ENCODE measurements at regions not wholly inside any gene's neighbourhood (a gene's known extent, or its start where the extent isn't known, plus 50 kb on each side); places are given as distances from the start of the nearest gene placed in this dataset.
A peak's percentile ranks its signal among the peaks of the same experiment; 100 is the strongest.

DNA sequence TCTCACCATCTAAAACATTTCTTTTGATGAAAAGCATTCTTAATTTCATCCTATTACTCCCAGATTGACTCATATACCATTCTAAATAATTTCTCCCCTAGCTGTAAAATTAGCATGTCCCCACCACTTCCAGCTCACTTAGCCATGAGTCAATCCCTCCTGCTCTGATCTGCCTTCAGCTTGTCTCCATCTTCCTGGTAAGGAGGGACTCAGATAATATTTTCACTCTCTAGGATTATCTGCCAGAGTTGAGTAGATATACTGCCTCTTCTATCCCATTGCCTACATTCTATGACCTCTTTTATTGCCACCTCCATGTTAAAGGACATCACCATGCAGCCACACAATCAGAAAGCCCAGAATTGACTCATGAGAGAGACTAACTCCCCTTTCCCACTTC, 348.8 kb upstream of the POU3F2 start:
- no peak for DNase-seq

DNA sequence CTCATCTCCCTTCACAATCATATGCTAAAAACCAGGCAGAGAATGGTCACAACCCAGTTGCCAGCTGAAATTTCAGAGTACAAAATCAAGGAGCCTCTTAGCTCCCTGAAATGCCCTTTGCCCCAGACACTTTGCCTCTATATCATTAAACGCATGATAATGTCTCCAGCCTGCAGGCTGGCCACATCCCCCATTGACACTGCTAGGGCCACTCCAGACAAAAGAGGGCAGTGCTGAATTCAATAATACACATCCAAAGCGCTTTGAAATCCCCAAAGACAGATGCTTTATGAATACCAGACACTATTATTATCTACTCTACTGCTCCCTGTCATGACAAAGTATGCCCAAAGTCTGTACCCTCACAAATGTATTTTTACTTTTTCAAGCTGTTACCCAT, 348.3 kb upstream of the POU3F2 start:
- DNase-seq: no peak

GRCh38 chr6:98487612-98488011, 346.8 kb upstream of the POU3F2 start:
- DNase-seq: no peak

- DNase-seq: no peak
These were observed 336.1 kb upstream of the POU3F2 start for GRCh38 chr6:98498144-98498775.

GRCh38 chr6:98498866-98499265, 335.5 kb upstream of the POU3F2 start:
- DNase-seq: no peak

DNA sequence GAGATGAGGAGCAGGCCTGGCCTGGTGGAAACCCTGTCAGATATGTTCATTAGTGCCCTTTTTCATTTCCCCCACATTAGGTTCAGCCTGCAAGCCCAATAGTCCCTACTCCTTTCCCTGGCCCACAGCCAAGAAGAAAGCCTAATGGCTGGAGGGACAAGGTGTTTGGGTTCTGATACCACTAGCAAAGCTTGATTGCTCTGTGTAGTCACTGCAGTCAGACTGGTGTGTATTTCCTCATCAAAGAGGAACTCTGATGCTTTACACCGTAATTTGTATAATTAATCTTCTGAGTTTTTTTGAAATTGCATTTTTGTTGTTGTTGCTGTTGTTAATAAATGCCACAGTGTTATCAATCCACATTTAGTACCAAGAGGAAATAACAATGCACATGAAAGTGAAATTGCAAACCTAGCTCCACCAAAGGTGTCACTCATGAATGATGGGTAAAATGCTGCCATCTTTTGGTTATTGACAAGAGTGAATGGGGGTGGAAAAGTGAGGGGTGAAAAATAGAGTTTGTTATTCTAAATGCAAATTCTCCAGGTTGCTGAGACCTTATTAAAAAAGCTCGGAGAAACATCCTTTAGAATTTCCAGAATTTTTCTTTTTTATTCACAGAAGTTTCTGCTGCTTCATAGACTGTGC, 320.2 kb upstream of the POU3F2 start:
- DNase-seq: no peak

DNA sequence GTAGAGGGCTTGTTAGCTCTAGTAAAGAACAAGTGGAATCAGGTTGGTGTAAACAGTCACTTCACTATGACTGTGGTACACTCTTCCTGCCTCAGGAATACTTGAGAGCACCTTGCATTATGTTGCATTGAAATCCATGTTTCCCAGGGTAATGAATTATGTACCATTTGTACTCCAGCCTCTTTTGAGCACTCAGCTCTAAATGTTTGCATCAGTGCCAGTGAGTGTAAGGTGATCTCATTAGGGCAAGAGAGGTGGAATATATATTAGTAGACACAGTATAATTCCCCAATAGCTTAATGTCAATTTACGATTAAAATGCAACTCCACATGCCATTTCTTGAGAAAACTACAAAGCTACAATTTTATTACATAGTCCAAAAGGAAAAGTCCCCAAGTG, 319.6 kb upstream of the POU3F2 start:
- peak; percentile 80 for DNase-seq

DNA sequence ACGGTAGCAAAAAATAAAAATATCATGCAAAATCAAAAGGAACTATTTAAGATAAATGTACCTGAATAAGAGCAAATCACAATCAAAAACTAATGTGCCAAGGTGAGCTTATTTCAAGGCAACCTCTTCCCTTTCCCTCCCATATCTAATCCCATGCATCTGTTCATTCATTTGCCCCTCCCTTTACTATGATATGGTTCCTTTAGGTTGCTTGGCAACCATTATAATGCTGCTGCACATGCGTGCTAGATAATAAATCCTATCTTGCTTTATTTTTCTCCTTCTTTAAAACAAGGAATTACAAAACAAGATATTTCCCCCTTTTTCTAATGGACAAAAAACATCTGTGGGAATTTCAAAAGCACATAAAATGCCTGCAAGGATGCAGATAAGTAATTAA, 318.2 kb upstream of the POU3F2 start:
- DNase-seq: no peak

DNA sequence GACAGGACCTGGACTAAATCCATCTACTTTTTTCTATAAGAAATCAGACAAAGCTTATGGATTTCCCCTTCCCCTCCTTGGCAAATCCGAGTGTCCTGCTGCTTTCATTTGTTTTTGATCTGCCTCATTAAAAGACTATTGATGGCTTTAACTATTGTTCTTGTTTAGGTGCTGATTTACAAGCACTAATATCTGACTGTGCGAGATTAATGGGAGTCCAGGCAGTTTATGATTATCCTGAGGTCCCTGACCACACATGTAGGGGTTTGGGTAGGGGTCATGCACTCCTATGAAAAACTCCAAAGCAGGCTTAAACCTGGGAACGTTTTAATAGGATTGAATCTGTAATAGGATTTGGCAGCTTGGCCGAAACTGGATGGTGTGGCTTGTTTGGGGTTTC, 317.5 kb upstream of the POU3F2 start:
- DNase-seq: no peak

GRCh38 chr6:98525860-98526259, 308.5 kb upstream of the POU3F2 start:
- no peak for DNase-seq

- DNase-seq: no peak
These were observed 307.9 kb upstream of the POU3F2 start for GRCh38 chr6:98526465-98526864.

DNA sequence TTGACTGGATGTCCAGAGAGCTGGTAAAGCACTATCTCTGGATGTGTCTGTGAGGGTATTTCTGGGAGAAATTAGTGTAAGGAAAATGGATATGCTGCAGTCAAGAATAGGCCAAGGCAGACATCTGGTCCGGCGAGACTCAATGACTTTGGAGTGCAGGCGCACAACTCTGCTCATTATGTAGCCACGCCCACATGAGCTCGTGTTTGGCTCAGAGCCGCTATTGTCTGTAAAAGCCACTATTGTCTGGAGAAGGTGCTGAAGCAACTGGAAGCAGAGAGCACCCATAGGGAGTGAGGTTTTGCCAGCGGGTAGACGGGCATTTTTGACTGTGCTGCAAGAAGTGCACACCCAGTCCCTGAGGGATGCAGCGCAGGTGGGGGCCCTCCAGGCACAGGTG, 305.0 kb upstream of the POU3F2 start:
- DNase-seq: no peak

- DNase-seq: no peak
These were observed 303.6 kb upstream of the POU3F2 start for GRCh38 chr6:98530732-98531131.

GRCh38 chr6:98532004-98532403, 302.4 kb upstream of the POU3F2 start:
- no peak for DNase-seq

DNA sequence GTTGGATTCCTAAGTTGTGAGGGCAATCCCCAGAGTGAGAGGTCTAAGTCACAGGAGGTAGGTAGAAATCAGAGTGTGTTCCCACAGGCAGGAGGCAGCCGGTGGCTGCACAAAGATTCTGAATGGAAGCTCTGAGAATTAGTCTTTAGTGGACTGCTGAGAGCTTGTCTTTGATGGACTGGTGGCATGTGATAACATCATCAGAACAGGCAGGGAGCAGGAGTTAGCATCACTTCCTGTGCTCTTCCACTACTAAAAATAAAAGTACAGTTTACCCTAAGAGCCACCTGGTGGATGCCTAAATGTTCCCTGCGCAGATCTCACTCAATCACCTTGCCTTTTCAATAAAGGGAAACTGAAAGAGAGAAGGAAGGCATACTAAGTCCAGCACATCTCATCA, 294.6 kb upstream of the POU3F2 start:
- peak; percentile 3 for DNase-seq

DNA sequence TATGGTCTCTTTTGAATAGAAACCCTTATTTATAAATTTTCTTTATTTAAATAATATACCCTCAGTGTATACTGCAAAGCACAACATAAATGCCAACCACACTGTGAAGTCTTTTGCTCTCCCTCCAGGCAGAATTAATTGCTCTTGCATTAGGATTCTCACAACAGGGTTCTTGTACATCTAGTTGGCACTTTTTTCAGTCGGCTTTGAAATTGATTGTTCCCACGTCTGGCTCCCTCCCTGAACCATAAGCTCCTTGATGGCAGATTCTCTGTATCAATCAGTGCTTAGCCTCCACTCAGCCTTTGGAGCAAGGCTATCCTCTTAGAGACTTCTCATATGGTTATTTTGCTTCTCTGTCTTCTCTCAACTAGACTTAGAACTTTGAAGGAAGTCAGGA, 288.0 kb upstream of the POU3F2 start:
- DNase-seq: no peak

GRCh38 chr6:98547151-98547550, 287.2 kb upstream of the POU3F2 start:
- DNase-seq: no peak

GRCh38 chr6:98547634-98548033, 286.7 kb upstream of the POU3F2 start:
- no peak for DNase-seq

- no peak for DNase-seq
These were observed 286.1 kb upstream of the POU3F2 start for GRCh38 chr6:98548301-98548700.

DNA sequence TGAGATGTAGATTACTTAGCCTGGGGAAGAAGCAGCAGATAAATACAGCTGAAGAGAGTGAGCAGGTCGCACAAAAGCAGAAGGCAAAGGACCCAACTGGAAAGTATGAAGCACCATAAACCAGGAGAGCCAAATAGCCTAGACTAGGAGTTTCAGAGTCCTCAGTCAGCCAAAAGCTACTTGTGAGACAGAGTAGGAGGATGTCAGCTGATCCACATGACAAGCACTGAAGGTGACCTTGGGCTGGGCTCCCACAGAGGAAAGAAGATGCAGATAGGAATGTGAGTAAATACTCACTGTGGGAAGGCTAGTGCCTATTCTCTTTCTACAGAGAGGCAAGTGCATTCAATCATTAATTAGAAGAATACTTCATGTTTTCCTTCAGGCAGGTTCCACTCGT, 274.0 kb upstream of the POU3F2 start:
- no peak for DNase-seq

GRCh38 chr6:98560841-98561240, 273.5 kb upstream of the POU3F2 start:
- no peak for DNase-seq

GRCh38 chr6:98566126-98566525, 268.2 kb upstream of the POU3F2 start:
- DNase-seq: no peak

DNA sequence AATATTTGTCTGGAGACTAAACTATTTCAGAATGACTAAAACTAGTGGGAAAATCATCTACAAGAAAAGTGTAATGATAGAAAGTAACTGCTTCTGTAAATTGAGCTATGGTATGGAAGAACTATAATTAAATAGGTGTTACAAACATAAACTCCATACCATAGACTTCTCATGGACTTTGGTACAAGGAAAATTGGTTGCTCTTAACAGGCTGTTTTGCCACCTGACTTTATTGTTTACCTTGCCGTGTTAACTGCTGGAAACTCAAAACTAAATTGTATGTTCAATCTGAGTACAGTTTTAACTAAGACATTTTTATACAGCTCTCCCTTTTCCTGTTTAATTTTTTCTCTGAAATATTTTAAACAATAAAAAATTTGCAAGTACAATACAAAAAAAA, 261.8 kb upstream of the POU3F2 start:
- DNase-seq: no peak

- no peak for DNase-seq
These were observed 259.4 kb upstream of the POU3F2 start for GRCh38 chr6:98574984-98575383.

GRCh38 chr6:98576791-98577190, 257.6 kb upstream of the POU3F2 start:
- DNase-seq: no peak

All from NCI-H510A treated with DMSO at 0.1 percent for 48 hours (cell line).